Suppressor macrophage treated with lipopolysaccharide for 1 hour (primary cell): ENCODE measurements at regions not wholly inside any gene's neighbourhood (a gene's known extent, or its start where the extent isn't known, plus 50 kb on each side); places are given as distances from the start of the nearest gene placed in this dataset.

Source experiments
- DNase-seq, 3 donors: peaks; one replicate each; pipeline ENCODE4 v3.0.0-alpha.2; 2020 to 2022

GRCh38 chr5:18119156-18119785 is 485.0 kb downstream of the TAF11L14 start:
- DNase-seq = no peak

DNA sequence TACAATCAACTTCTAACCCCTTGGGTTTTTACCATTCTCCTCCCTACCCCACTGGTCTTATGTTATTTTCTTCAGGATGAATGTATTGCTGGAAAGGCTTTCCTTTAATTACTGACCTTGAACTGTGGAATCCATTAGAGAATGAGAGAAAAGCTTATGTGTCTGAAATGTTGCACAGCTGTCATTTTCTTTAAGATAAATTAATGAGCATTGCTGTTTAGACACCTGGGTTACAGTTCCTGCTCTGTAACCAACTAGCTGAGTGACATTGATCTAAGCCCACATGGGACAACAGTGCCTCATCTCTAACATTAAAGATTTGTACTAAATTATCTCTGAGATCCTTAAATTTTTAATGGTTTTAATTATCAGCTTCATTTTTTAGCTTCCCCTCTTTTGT is 507.0 kb downstream of the TAF11L14 start:
- DNase-seq = no peak

- no peak for DNase-seq
These were observed 508.6 kb downstream of the TAF11L14 start for GRCh38 chr5:18142831-18143230.

- DNase-seq = peak in 1 of 3 donors; percentile 5
These were observed 518.4 kb downstream of the TAF11L14 start for GRCh38 chr5:18152671-18153070.

DNA sequence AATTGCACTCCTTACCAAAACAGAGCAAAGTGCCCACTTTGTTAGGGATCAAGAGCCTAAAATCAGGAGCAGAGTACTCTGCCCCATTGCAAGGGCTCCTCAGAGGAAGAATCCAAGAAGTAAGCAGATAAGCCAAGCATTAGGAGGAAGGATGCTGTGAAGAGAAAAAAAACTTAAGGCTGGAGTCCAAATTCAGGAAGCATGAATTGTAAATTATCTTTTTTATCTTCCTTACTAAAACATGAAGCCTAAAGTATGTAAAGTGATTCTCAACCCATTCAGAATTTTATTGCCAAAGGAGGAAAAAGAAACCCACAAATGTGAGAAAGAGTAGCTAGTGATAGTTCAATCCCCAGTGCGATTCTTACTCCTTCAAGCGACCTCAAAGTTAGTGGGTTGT is 523.9 kb downstream of the TAF11L14 start:
- DNase-seq = no peak

DNA sequence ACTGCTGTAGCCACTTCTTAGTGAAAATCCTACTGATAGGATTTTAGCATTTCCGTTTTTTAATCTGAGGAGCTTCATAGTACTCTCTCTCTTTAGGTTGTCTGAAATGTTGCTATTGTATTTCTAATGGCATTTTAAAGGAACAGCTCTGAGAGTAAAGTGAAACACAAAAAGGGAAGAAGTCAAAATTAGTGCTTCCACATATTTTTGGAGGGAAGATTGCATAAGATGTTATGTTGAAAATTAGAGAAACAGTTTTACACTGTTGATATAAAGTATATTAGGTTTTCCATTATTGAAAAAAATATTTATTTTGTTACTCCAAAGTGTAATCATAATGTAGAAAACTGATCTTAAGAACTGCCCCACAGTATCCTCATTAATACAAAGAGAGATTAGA is 525.1 kb downstream of the TAF11L14 start:
- peak in 2 of 3 donors; percentile 35 to 59 for DNase-seq

DNA sequence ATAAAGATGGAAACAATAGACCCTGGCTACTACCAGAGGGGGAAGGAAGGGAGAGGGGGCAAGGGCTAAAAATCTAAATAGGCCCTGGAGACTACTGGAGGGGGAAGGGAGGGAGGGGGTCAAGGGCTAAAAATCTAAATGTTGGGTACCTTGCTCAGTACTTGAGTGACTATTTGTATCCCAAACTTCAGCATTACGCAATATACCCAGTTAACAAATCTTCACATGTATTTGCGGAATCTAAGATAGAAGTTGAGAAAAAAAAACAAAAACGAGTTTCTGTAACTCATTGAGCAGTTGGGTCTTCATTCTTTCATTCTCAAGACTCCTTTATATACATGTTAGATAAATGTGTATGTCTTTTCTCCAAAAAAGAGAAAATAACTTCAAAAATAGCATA is 537.4 kb downstream of the TAF11L14 start:
- no peak for DNase-seq

- no peak for DNase-seq
These were observed 545.3 kb downstream of the TAF11L14 start for GRCh38 chr5:18179579-18179978.

DNA sequence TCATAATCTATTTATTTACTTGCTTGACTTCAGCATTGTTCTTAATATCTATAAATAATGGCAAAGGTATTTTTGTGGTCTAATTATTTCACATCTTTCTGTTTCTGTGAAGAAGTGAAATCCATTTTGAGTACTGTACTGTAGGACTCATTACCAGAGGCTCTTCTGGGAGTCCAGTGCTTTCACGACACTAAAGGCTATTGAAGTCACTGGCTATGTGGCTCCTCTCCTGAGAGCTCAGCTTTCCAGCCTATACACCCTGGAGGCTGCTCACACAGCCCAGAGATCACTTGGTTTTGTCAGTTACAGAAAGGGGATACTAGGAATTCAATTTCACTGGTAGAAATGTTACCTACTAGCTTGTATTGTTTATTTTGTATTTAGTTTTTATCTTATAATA is 547.3 kb downstream of the TAF11L14 start:
- DNase-seq = no peak

GRCh38 chr5:18195910-18196309 is 561.6 kb downstream of the TAF11L14 start:
- no peak for DNase-seq

DNA sequence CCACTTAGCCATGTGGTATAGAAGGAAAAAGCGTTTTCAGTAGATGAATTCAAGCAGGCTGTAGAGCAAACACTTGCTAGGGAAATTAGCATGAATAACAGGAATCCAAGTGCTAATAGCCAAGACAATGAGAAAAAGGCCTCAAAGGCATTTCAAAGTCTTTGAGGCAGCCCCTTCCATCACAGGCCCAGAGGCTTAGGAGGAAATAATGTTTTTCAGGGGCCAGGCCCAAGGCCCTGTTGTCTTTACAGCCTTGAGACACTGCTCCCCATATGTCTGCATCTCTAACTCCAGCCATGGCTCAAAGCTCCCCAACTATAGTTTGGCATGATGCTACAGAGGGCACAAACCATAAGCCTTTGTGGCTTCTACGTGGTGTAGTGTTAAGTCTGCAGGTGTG is 563.5 kb downstream of the TAF11L14 start:
- DNase-seq = no peak

DNA sequence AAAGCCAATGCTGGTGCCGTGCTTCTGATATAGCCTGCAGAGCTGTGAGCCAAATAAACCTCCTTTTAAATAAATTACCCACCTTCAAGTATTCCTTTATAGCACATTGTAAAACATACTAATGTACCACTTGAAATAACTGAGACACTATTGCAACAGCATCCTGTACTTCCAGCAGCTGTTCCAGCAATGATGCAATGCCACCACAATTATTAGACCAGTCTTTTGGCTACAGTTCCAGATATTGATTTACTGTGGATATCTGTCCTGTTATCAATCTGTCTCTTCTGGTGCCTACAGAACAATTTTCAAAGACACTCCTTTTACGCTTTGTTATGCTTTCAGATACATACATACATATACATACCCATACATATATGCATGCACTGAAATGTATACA is 567.9 kb downstream of the TAF11L14 start:
- no peak for DNase-seq

- no peak for DNase-seq
These were observed 569.0 kb downstream of the TAF11L14 start for GRCh38 chr5:18203296-18203695.

- no peak for DNase-seq
These were observed 579.4 kb downstream of the TAF11L14 start for GRCh38 chr5:18213666-18214065.

DNA sequence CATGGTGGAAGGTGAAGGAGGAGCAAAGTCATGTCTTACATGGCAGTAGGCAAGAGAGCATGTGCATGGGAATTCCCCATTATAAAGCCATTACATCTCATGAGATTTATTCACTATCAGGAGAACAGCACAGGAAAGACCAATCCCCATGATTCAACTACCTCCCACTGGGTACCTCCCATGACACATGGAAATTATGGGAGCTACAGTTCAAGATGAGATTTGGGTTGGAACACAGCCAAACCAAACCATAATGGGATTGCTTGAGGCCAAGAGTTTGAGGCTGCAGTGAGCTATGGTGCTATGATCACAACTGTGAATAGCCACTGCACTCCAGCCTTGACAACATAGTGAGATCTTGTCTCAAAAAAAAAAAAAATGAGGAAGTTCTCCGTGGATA is 581.8 kb downstream of the TAF11L14 start:
- peak; percentile 11 to 35 (median 14) for DNase-seq

DNA sequence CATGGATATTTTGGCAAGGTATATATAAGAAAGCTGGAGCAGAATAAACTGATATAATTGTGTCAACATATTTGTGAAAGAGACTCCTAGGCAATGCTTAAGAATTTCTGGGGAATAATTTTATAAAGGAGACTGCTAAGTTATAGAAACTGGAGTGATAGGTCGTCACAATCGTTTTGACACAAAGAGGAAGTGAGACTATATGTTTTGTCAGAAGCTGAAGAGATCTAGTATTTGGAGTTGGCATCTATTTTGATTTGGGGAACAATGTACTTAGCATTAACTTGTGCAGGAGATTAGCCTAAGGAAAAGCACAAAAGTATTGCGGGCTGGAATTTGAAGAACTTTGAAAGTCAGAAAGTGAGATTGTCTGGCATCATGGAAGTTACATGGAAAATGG is 582.5 kb downstream of the TAF11L14 start:
- DNase-seq = peak in 2 of 3 donors; percentile 17 to 19

DNA sequence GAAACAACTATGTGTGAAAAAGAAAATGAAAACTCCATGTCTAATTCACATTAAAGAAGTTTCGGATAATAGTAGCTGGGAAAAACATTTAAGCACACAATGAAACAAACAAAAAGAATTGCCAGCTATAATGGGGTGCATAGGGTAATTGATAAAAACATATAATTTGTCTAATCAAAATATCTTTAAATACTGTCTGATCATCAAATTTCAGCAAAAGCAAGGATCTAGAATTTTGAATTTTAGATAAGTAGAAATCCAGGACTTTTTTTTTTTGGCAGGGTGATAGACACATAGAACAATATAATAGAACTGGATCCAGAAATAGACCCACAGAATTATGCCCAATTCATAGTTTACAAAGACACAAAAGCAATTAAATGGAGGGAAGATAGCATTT is 585.0 kb downstream of the TAF11L14 start:
- no peak for DNase-seq

GRCh38 chr5:18220631-18221030 is 586.4 kb downstream of the TAF11L14 start:
- DNase-seq = peak in 1 of 3 donors; percentile 9

GRCh38 chr5:18236386-18236785 is 602.1 kb downstream of the TAF11L14 start:
- DNase-seq = peak in 2 of 3 donors; percentile 14 to 22

DNA sequence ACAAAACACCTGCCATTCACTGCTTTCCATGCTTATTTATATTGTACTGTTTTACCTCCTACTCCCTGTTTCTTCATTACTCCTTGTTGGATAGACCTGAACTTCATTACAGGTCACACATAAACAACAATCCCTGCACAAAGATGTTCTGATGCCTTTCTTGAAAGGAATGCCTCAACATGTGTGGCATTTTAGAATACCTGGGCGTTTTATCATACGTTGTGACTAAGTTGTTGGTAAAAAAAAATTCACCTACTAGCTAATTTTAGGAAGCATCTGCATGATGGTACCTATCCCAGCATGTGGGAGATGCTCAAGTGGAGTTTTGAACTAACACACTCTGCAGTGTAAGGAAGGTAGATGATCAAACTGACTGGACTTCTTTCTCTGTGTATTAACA is 604.1 kb downstream of the TAF11L14 start:
- DNase-seq = no peak

DNA sequence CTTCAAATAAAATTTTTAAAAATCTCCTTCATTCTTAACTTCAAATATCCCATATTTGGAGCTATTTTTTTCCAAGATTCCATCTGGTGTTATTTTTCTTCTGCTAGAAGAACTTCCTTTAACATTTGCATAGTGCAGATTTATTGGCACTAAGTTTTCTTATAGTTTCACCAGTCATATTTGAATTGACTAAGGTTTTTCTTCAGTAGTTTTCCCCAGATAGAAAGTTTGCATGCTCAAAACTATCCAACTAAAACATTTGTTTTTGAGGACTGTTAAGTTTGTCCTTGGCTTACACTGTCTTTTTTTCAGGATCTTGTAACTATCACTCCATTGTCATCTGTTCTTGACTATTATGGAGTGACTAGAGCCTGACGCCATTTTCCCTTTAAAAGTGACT is 606.7 kb downstream of the TAF11L14 start:
- DNase-seq = no peak

- peak in 2 of 3 donors; percentile 6 to 26 for DNase-seq
These were observed 609.6 kb downstream of the TAF11L14 start for GRCh38 chr5:18243846-18244245.

- DNase-seq = no peak
These were observed 610.0 kb downstream of the TAF11L14 start for GRCh38 chr5:18244309-18244708.

GRCh38 chr5:18252559-18252958 is 618.3 kb downstream of the TAF11L14 start:
- no peak for DNase-seq

DNA sequence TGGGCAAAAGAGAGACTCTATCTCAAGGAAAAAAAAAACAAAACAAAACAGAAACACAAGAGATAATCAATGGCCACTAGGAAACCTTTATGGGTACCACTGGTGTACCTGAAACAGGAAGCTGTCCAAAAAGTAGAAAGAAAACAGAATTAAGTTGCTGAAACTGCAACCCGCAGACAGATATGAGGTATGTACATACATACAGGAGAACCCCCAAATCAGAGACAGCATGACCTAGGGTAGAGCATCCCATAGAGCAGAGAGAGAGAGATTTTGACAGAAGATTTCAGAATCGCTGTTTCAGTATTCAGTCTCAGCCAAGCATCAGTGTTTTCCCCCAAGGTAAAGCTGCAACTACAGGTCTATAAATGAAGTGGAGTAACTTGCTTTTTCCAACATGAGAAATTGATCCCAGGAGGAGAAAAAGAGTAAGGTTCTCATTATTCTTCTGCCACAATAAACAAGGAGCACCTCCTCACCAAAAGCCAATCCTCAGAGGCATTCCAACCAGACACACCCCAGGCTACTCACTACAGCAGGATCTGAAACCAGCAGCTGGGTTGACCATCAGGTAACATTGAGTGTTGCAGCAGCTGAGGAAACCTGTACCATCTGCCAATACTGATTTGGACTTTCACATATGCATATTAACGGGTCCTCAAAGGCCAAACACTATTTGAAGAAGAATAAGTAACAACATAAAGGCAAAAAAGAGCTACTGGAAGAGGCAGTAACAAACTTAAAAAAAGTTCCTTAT is 630.0 kb downstream of the TAF11L14 start:
- no peak for DNase-seq
